ENCODE measurements at regions not wholly inside any gene's neighbourhood (a gene's known extent, or its start where the extent isn't known, plus 50 kb on each side); places are given as distances from the start of the nearest gene placed in this dataset.
"Not testable (repeated sequence)": the region's sequence is repeated elsewhere in the genome, so short reads cannot be mapped to it uniquely, and the experiment has no call there.

- DNase-seq, result no peak
These were observed 887.8 kb downstream of the IGSF11 start for GRCh38 chr3:118146658-118147375.

DNA sequence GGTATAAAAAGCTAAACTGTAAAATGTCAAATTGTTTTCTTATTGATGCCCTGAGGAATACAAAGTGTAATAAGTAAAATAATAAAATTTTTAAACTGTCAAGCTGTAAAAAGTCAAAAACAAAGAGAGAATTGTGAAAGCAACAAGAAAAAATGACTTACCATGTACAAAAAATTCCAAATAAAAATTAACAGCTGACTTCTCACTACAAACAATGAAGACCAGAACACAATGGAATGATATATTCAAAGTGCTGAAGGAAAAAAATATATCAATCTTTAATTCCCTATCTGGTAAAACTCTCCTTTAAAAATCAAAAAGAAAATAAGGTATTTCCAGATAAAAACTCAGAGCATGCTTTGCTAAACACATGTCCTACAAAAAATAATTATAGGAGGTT is 883.5 kb downstream of the IGSF11 start:
- no peak for DNase-seq

- not testable (repeated sequence) for DNase-seq
These were observed 871.7 kb downstream of the IGSF11 start for GRCh38 chr3:118162627-118163588.

DNA sequence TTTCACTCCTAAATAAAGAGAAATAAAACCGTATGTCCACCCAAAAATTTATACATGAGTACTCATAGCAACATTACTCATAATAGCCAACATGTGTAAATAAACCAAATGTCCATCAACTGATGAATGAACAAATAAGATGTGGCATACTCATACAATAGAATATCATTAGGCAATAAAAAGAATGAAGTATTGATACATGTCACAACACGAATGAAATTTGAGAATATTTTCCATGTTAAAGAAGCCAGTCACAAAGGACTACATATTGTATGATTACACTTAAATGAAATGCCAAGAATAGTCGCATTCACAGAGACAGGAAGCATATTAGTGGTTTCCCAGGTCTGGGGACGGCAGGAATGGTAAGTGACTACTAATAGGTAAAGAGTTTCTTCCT is 869.2 kb downstream of the IGSF11 start:
- DNase-seq, result no peak

DNA sequence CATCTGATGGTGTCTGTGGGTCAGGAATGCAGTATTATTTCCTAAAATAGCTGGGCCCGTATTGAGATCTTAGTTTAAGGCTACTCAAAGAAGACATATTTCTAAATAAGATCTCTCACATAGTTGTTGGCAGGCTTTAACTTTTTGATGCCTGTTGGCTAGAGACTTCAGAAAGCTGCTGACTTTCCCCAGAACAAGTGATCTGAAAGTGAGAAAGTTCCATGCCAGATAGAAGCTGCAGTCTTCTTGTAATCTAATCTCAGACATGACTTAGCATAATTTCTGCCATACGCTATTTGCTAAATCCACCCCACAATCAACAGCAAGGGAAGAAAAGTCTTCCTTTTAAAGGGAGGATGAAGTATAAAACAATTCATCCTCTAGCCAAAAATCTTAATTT is 867.1 kb downstream of the IGSF11 start:
- DNase-seq, result no peak

- DNase-seq, result no peak
These were observed 866.5 kb downstream of the IGSF11 start for GRCh38 chr3:118168175-118168574.

- DNase-seq, result no peak
These were observed 863.3 kb downstream of the IGSF11 start for GRCh38 chr3:118171236-118171852.

- no peak for DNase-seq
These were observed 853.8 kb downstream of the IGSF11 start for GRCh38 chr3:118180853-118181252.

DNA sequence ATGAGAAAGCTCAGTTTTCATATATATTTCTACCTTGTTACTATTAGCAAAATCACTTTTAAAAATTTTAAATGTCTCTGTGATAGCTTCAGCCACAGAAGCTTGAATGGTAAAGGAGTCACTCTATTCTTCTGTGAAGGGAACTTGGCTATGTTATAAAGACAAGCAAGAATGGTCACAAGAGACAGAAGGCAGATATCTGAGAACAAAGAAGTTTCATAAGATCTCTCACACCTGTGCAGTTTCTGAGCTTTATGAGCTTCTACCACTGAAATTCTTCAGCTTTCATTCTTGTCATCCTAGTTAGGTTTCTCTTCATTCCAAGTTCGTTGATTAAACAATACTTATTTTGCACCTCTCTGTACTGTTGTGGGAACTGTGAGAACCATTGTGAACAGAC is 853.4 kb downstream of the IGSF11 start:
- no peak for DNase-seq

DNA sequence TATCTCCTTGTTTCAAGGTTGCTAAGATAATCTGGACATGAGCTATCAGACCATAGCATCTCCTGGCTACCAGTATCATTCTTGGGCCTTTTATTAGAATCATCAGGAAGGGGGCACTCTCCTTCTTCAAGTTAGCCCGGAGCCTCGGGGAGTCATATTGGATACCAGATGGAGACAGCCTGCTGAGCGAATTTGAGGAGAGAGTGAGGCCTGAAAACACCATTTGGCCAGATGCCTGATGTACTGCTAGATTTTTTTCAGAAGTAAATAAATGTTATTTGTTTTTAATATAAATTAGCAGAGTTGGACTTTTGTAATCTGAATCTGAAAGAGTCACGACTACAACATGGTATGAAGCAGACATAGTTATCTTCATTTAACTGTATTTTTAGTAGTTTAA is 848.6 kb downstream of the IGSF11 start:
- DNase-seq, result no peak

GRCh38 chr3:118187221-118187620 is 847.4 kb downstream of the IGSF11 start:
- no peak for DNase-seq

DNA sequence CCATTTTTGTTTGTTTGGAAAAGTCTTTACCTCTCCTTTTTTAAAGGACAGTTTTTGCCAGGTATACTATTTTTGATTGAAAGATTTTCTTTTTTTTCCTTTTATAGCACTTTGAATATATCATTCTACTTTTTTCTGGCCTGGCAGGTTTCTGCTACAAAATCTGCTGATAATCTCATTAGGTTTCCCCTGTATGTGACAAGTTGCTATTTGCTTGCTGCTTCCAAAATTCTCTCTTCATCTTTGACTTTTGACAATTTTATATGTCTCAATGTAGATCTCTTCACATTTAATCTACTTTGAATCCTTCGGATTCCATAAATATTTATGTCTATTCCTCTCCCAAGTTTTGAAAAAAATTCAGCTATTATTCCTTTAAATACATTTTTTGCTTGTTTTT is 838.5 kb downstream of the IGSF11 start:
- no peak for DNase-seq

DNA sequence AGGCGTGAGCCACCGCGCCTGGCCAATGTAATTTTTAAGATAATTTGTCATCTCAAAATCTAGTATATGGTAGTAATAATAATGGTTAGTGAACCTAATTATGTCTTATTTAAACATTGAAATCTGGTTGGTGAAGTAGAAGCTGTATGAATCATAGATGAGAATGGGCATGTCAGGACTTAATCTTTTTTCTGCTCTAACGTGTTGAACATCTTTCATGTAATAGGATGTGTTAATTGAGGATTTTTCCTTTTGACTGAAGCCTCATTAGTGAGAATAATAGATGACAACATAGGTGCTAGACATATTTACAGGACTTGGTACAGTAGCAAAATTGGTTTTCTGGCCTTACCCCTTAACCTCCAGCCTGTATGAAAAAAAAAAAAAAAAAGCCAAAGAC is 835.6 kb downstream of the IGSF11 start:
- DNase-seq, result no peak

- no peak for DNase-seq
These were observed 830.5 kb downstream of the IGSF11 start for GRCh38 chr3:118204052-118204656.

- no peak for DNase-seq
These were observed 827.4 kb downstream of the IGSF11 start for GRCh38 chr3:118207271-118207670.

DNA sequence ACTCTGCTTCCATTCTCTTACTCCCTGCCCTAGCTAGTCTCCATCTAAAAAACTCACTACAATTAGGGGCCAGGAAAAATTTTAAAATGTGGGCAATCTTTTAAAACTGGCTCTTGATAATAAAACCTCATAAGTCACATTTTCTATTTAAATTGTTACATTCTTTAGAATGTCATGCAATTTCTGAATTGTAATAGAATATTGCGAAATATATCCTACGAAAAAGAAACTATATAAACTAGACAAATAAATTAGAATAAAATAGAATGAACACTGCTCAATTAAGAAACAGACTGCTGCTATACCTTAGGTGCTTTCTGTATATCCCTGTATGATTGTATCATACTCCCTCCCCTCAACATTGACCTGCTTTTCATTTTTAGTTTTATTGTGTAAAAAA is 826.0 kb downstream of the IGSF11 start:
- DNase-seq, result no peak

- DNase-seq, result no peak
These were observed 820.8 kb downstream of the IGSF11 start for GRCh38 chr3:118213892-118214291.

DNA sequence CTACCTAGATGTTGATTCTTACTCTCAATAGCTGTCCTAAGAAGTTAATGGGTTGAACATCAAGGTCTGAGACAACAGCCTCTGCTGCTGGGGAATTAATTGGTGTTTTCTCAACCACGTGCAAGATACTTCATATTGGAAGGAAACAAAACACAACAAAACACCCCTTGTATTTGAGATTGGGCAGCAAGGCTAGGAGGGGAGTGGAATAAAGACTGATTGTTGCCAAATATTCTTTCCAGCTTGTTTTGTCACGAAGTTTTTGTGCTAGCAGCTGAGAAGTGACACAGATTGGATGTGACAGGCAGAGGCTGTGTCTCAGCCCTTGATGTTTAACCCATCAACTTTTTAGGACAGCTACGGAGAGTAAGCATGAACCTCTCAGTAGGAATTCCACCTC is 808.4 kb downstream of the IGSF11 start:
- no peak for DNase-seq

DNA sequence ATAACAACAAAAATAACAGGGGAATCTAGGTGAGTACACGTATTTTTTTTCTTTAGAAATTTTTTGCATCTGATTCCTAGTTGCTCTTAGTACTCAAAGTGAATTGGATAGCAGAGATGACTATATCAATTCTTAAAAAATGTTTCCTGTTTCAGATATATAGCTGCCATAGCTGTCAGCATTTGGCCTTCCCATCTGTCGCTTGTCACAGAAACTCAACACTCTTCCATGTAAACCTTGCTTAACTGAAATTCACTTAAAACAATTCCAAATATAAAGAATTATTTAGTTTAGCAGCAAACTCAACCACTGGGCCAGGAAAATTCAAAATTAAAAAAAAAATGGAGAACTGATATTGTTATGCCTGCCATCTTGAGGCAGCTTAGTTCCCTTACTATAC is 807.5 kb downstream of the IGSF11 start:
- DNase-seq, result no peak

GRCh38 chr3:118228151-118228550 is 806.5 kb downstream of the IGSF11 start:
- no peak for DNase-seq

GRCh38 chr3:118229196-118229595 is 805.5 kb downstream of the IGSF11 start:
- DNase-seq, result no peak

GRCh38 chr3:118231578-118231977 is 803.1 kb downstream of the IGSF11 start:
- no peak for DNase-seq
